ENCODE measurements at regions not wholly inside any gene's neighbourhood (a gene's known extent, or its start where the extent isn't known, plus 50 kb on each side); places are given as distances from the start of the nearest gene placed in this dataset.

- ChIA-PET POLR2A (ENCODE audit: low non-redundant PET) (no interaction called here), CTCF (no interaction called here)
- no peak overlapping the region for H3K4me3 ChIP-seq (ENCODE audit: low read depth, low read length, poor library complexity, severe bottlenecking)
These were observed 1041.3 kb downstream of the AMY1C start for GRCh38 chr1:104791030-104791429.

GRCh38 chr1:104794035-104794434 lies 1044.3 kb downstream of the AMY1C start:
- POLR2A ChIA-PET (ENCODE audit: low non-redundant PET): no interaction called here
- intact Hi-C loops (cut with micrococcal nuclease; ENCODE audit: unreplicated experiment): no loop called here
- Histone ChIP-seq H3K27me3 (replicated peaks; ENCODE audit: insufficient read depth, low read depth, low read length, poor library complexity) (no peaks in the 10 kb centered on the region), H3K4me1 (ENCODE audit: insufficient read depth, low read length, poor library complexity, severe bottlenecking) (no peaks in the 10 kb centered on the region), H3K4me3 (ENCODE audit: low read depth, low read length, poor library complexity, severe bottlenecking) (no peak overlapping the region), H3K9me3 (ENCODE audit: low read depth, low read length, poor library complexity, severe bottlenecking) (no peaks in the 10 kb centered on the region), H3K27ac (ENCODE audit: low read depth, low read length, poor library complexity, severe bottlenecking) (no peak overlapping the region), H3K36me3 (ENCODE audit: insufficient read depth, low read length, poor library complexity, severe bottlenecking) (no peaks in the 10 kb centered on the region)
- no TSS peak for BruUV-seq (replicated peaks)
- CTCF ChIA-PET: no interaction called here
- no peak for DNase-seq (ENCODE audit: low spot score)
- TF ChIP-seq CTCF (conservative IDR thresholded peaks at IDR 0.05; ENCODE audit: low read depth, low read length): no peak

More at GRCh38 chr1:104791030-104791429, 1041.3 kb downstream of the AMY1C start:
- no peaks in the 10 kb centered on the region for H3K9me3 ChIP-seq (ENCODE audit: low read depth, low read length, poor library complexity, severe bottlenecking)
- H3K36me3 ChIP-seq (ENCODE audit: insufficient read depth, low read length, poor library complexity, severe bottlenecking): no peaks in the 10 kb centered on the region
- DNase-seq (ENCODE audit: low spot score): no peak
- intact Hi-C loops (cut with micrococcal nuclease; ENCODE audit: unreplicated experiment): no loop called here
- no peaks in the 10 kb centered on the region for H3K27me3 ChIP-seq (replicated peaks; ENCODE audit: insufficient read depth, low read depth, low read length, poor library complexity)
- TF ChIP-seq CTCF (conservative IDR thresholded peaks at IDR 0.05; ENCODE audit: low read depth, low read length) (no peak), EZH2 (IDR thresholded peaks at IDR 0.05; ENCODE audit: borderline replicate concordance, low read depth, low read length, poor library complexity, severe bottlenecking) (no peak)
- no TSS peak for BruUV-seq (replicated peaks)
- no peak overlapping the region for H3K27ac ChIP-seq (ENCODE audit: low read depth, low read length, poor library complexity, severe bottlenecking)
- no peaks in the 10 kb centered on the region for H3K4me1 ChIP-seq (ENCODE audit: insufficient read depth, low read length, poor library complexity, severe bottlenecking)

- no peak overlapping the region for H3K27ac ChIP-seq (ENCODE audit: low read depth, low read length, poor library complexity, severe bottlenecking)
- ChIA-PET CTCF (no interaction called here), POLR2A (ENCODE audit: low non-redundant PET) (no interaction called here)
- intact Hi-C loops (cut with micrococcal nuclease; ENCODE audit: unreplicated experiment): no loop called here
- no peak overlapping the region for H3K4me3 ChIP-seq (ENCODE audit: low read depth, low read length, poor library complexity, severe bottlenecking)
- H3K9me3 ChIP-seq (ENCODE audit: low read depth, low read length, poor library complexity, severe bottlenecking): no peaks in the 10 kb centered on the region
- H3K27me3 ChIP-seq (replicated peaks; ENCODE audit: insufficient read depth, low read depth, low read length, poor library complexity): no peaks in the 10 kb centered on the region
- H3K4me1 ChIP-seq (ENCODE audit: insufficient read depth, low read length, poor library complexity, severe bottlenecking): no peaks in the 10 kb centered on the region
- TF ChIP-seq CTCF (conservative IDR thresholded peaks at IDR 0.05; ENCODE audit: low read depth, low read length) (no peak), EZH2 (IDR thresholded peaks at IDR 0.05; ENCODE audit: borderline replicate concordance, low read depth, low read length, poor library complexity, severe bottlenecking) (no peak)
- no peaks in the 10 kb centered on the region for H3K36me3 ChIP-seq (ENCODE audit: insufficient read depth, low read length, poor library complexity, severe bottlenecking)
- BruUV-seq (replicated peaks): no TSS peak
- DNase-seq (ENCODE audit: low spot score): no peak
These were observed 1046.2 kb downstream of the AMY1C start for GRCh38 chr1:104795931-104796330.

Data from A673 (cell line).